ENCODE measurements at regions not wholly inside any gene's neighbourhood (a gene's known extent, or its start where the extent isn't known, plus 50 kb on each side); places are given as distances from the start of the nearest gene placed in this dataset.

GRCh38 chr7:21131897-21132296, 296.0 kb upstream of the SP4 start:
- no peaks in the 10 kb centered on the region for H3K36me3 Mint-ChIP-seq
- DNase-seq (ENCODE audit: extremely low spot score, unreplicated experiment): no peak
- H3K27ac Mint-ChIP-seq: no peak overlapping the region
- H3K9me3 Mint-ChIP-seq: peaks cover 15% of the 10 kb centered on the region
- peaks cover 51% of the 10 kb centered on the region for H3K27me3 Mint-ChIP-seq
- TF ChIP-seq CTCF (conservative IDR thresholded peaks at IDR 0.05): no peak
- peaks cover 9% of the 10 kb centered on the region for H3K4me1 Mint-ChIP-seq (ENCODE audit: unreplicated experiment)
- no peak overlapping the region for H3K4me3 Mint-ChIP-seq

GRCh38 chr7:21134631-21135030, 293.3 kb upstream of the SP4 start:
- Mint-ChIP-seq H3K4me1 (ENCODE audit: unreplicated experiment) (no peaks in the 10 kb centered on the region), H3K9me3 (peaks cover 15% of the 10 kb centered on the region), H3K36me3 (no peaks in the 10 kb centered on the region), H3K27me3 (peaks cover 40% of the 10 kb centered on the region), H3K4me3 (no peak overlapping the region), H3K27ac (no peak overlapping the region)
- DNase-seq (ENCODE audit: extremely low spot score, unreplicated experiment): no peak
- TF ChIP-seq CTCF (conservative IDR thresholded peaks at IDR 0.05): no peak

GRCh38 chr7:21135437-21135836, 292.4 kb upstream of the SP4 start:
- Mint-ChIP-seq H3K4me3 (no peak overlapping the region), H3K27me3 (peaks cover 35% of the 10 kb centered on the region), H3K9me3 (peaks cover 15% of the 10 kb centered on the region), H3K27ac (no peak overlapping the region), H3K4me1 (ENCODE audit: unreplicated experiment) (no peaks in the 10 kb centered on the region), H3K36me3 (no peaks in the 10 kb centered on the region)
- no peak for DNase-seq (ENCODE audit: extremely low spot score, unreplicated experiment)
- TF ChIP-seq CTCF (conservative IDR thresholded peaks at IDR 0.05): no peak

- no peaks in the 10 kb centered on the region for H3K4me1 Mint-ChIP-seq (ENCODE audit: unreplicated experiment)
- H3K36me3 Mint-ChIP-seq: no peaks in the 10 kb centered on the region
- H3K27ac Mint-ChIP-seq: no peak overlapping the region
- DNase-seq (ENCODE audit: extremely low spot score, unreplicated experiment): no peak
- H3K27me3 Mint-ChIP-seq: peaks cover 37% of the 10 kb centered on the region
- H3K9me3 Mint-ChIP-seq: peaks cover 15% of the 10 kb centered on the region
- H3K4me3 Mint-ChIP-seq: no peak overlapping the region
- no peak for TF ChIP-seq CTCF (conservative IDR thresholded peaks at IDR 0.05)
Measured at GRCh38 chr7:21137640-21138039, 290.2 kb upstream of the SP4 start.

DNA sequence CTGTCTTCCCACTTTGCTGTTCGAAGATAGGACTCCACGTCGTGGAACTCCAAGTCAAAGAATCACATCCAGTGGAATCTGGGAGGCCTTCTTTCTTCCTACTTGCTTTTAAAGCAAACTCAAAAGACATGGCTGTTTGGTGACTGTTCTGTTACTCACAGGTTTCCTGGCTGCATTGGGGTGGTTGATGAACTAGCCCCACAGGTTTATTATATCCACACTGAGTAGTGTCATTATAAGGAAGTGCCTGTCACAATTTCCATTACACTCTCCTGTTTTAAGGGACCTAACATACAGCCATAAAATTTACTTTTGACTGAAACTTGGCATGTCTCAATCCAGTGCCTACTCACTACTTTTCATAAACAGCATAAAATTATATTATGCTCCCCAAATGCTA, 287.3 kb upstream of the SP4 start:
- Mint-ChIP-seq H3K27me3 (peaks cover 44% of the 10 kb centered on the region), H3K9me3 (peaks cover 5% of the 10 kb centered on the region), H3K4me1 (ENCODE audit: unreplicated experiment) (no peaks in the 10 kb centered on the region), H3K27ac (no peak overlapping the region), H3K36me3 (no peaks in the 10 kb centered on the region), H3K4me3 (no peak overlapping the region)
- no peak for TF ChIP-seq CTCF (conservative IDR thresholded peaks at IDR 0.05)
- DNase-seq (ENCODE audit: extremely low spot score, unreplicated experiment): no peak

DNA sequence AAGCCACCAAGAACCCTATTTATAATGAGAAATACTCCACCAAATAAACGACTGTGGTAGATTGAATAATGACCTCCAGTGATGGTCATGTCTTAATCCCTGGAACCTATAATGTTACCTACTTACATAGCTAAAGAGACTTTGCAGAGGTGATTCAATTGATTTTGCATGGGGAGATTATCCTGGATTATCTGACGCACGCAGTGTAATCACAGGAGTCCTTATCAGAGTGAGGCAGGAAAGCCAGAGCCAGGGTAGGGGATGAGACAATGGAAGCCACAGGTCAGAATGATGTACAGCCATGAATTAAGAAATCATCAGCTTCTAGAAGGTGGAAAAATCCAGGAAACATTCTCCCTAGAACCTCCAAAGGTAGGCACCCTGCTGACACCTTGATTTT, 286.4 kb upstream of the SP4 start:
- Mint-ChIP-seq H3K27ac (no peak overlapping the region), H3K27me3 (peaks cover 43% of the 10 kb centered on the region), H3K36me3 (no peaks in the 10 kb centered on the region), H3K4me1 (ENCODE audit: unreplicated experiment) (no peaks in the 10 kb centered on the region), H3K9me3 (no peaks in the 10 kb centered on the region), H3K4me3 (no peak overlapping the region)
- no peak for TF ChIP-seq CTCF (conservative IDR thresholded peaks at IDR 0.05)
- DNase-seq (ENCODE audit: extremely low spot score, unreplicated experiment): no peak
